B cell (primary cell): ENCODE measurements at regions not wholly inside any gene's neighbourhood (a gene's known extent, or its start where the extent isn't known, plus 50 kb on each side); places are given as distances from the start of the nearest gene placed in this dataset.

Experiments used
- ATAC-seq: fragments of 200-7000 bp; cut with Tn5 transposase; one replicate; pipeline ENCODE4 v1.10.0; 2021; ENCODE audit warnings: low read depth, mild to moderate bottlenecking, moderate number of reproducible peaks, moderate library complexity
- CTCF ChIA-PET: fragments of 350-600 bp; sonication (Branson Sonifier 250); formaldehyde crosslinking; loops from one replicate; lab custom pipeline; 2021; ENCODE audit warnings: antibody characterized with exemption, inconsistent platforms; lab: Charles Lee
- POLR2A ChIA-PET: fragments of 350-600 bp; sonication (Branson Sonifier 250); formaldehyde crosslinking; loops from one replicate; lab custom pipeline; 2021; ENCODE audit warnings: antibody characterized with exemption; lab: Charles Lee
- DNase-seq: peaks from one replicate; pipeline ENCODE4 v3.0.0; 2013
- H2AFZ ChIP-seq: 2 replicates; pipeline ENCODE4 v1.6.1; 2012; ENCODE audit warnings: mild to moderate bottlenecking, low read depth, low read length; ENCODE audit not compliant: insufficient read depth, poor library complexity, severe bottlenecking
- H3K27ac ChIP-seq, 2 donors: 1 replicate in 1 of 2; 2 replicates in 1 of 2; pipeline ENCODE4 v1.5.1; 2012 to 2013; ENCODE audit warnings: low read length in 2 of 2, mild to moderate bottlenecking in 2 of 2, moderate library complexity in 1 of 2
- H3K27me3 ChIP-seq, 4 experiments: fragments of 200-600 bp in 1 of 4; sonication (generic) in 1 of 4; replicated peaks in 1 of 4; 1 replicate in 2 of 4; 2 replicates in 2 of 4; pipeline versions ENCODE4 v1.6.1 to v1.7.0; 2013 to 2016; ENCODE audit warnings: low read length in 3 of 4, mild to moderate bottlenecking in 2 of 4, mixed read lengths in 1 of 4, moderate library complexity in 1 of 4; ENCODE audit not compliant: insufficient read depth in 4 of 4, control insufficient read depth in 3 of 4; ENCODE audit errors: control extremely low read depth in 1 of 4
- H3K36me3 ChIP-seq, 2 experiments: replicated peaks in 1 of 2; 1 replicate in 1 of 2; 2 replicates in 1 of 2; pipeline versions ENCODE4 v1.6.1 to v1.7.1; 2013; ENCODE audit warnings: low read length in 1 of 2; ENCODE audit not compliant: insufficient read depth in 2 of 2, control insufficient read depth in 1 of 2; ENCODE audit errors: control extremely low read depth in 1 of 2, extremely low read depth in 1 of 2
- H3K4me1 ChIP-seq, 2 donors: fragments of 200-600 bp in 1 of 2; sonication (generic) in 1 of 2; 1 replicate in 1 of 2; 2 replicates in 1 of 2; pipeline versions ENCODE4 v1.5.1 to v1.6.1; 2013 to 2017; ENCODE audit warnings: low read length in 2 of 2; ENCODE audit not compliant: control insufficient read depth in 2 of 2, insufficient read depth in 2 of 2
- H3K4me2 ChIP-seq: replicated peaks from 2 replicates; pipeline ENCODE3; 2012; ENCODE audit warnings: mild to moderate bottlenecking, low read depth, low read length; ENCODE audit not compliant: poor library complexity, severe bottlenecking
- H3K4me3 ChIP-seq, 5 experiments: fragments of 200-600 bp in 1 of 5; sonication (generic) in 1 of 5; 1 replicate in 3 of 5; 2 replicates in 2 of 5; pipeline versions ENCODE4 v1.5.1 to v1.7.0; 2011 to 2016; ENCODE audit warnings: low read length in 4 of 5, mild to moderate bottlenecking in 4 of 5, low read depth in 2 of 5, control low read depth in 1 of 5, moderate library complexity in 1 of 5; ENCODE audit not compliant: insufficient read depth in 1 of 5; ENCODE audit errors: control extremely low read depth in 1 of 5, extremely low read depth in 1 of 5
- H3K79me2 ChIP-seq: fragments of 200-600 bp; sonication (generic); one replicate; pipeline ENCODE4 v1.6.0; 2016; ENCODE audit warnings: low read length; ENCODE audit not compliant: control insufficient read depth, insufficient read depth
- H3K9ac ChIP-seq: fragments of 200-600 bp; sonication (generic); 2 replicates; pipeline ENCODE4 v1.6.1; 2017; ENCODE audit warnings: mild to moderate bottlenecking, low read length, moderate library complexity
- H3K9me3 ChIP-seq, 3 donors: one replicate each; pipeline versions ENCODE4 v1.6.1 to v1.7.1; 2013; ENCODE audit warnings: low read length in 2 of 3; ENCODE audit not compliant: control insufficient read depth in 2 of 3, insufficient read depth in 1 of 3; ENCODE audit errors: control extremely low read depth in 1 of 3
- H4K20me1 ChIP-seq: 2 replicates; pipeline ENCODE4 v1.6.0; 2012; ENCODE audit warnings: mild to moderate bottlenecking, low read length; ENCODE audit not compliant: insufficient read depth, control insufficient read depth, poor library complexity, severe bottlenecking
- H3K27ac Mint-ChIP-seq: one replicate; pipeline ENCODE4 v1.8.0; 2021; ENCODE audit warnings: mixed read lengths
- H3K27me3 Mint-ChIP-seq: one replicate; pipeline ENCODE4 v1.8.0; 2021; ENCODE audit warnings: mixed read lengths
- H3K4me1 Mint-ChIP-seq: one replicate; pipeline ENCODE4 v1.8.0; 2021; ENCODE audit warnings: mixed read lengths
- H3K4me3 Mint-ChIP-seq: one replicate; pipeline ENCODE4 v1.8.0; 2021; ENCODE audit warnings: mixed read lengths
- H3K9me3 Mint-ChIP-seq: one replicate; pipeline ENCODE4 v1.8.0; 2022; ENCODE audit warnings: mixed read lengths; ENCODE audit not compliant: insufficient read depth
- CTCF ChIP-seq: fragments of 200-600 bp; IDR thresholded peaks from one replicate; pipeline ENCODE4 v1.8.0; 2022; ENCODE audit warnings: antibody characterized with exemption, mild to moderate bottlenecking
- EZH2 ChIP-seq: IDR thresholded peaks from 2 replicates; pipeline ENCODE4 v1.6.1; 2012; ENCODE audit warnings: borderline replicate concordance, low read depth, mild to moderate bottlenecking, moderate library complexity, low read length; ENCODE audit not compliant: insufficient read depth, poor library complexity, severe bottlenecking
- WGBS: methylation state at CpG from one replicate; pipeline ENCODE4 v1.1.5; 2013; ENCODE audit warnings: missing lambda C conversion rate; ENCODE audit not compliant: insufficient coverage; 5-methylcytosine and 5-hydroxymethylcytosine counted together
- intact Hi-C: fragments of 100-400 bp; cut with micrococcal nuclease; formaldehyde crosslinking; loops from one replicate; pipeline ENCODE4 v1.10.0; 2022

- intact Hi-C loops, result no loop called here
- Histone ChIP-seq H3K4me2 (no peak overlapping the region), H3K9me3 (no peaks in the 10 kb centered on the region), H2AFZ (no peak overlapping the region), H3K4me1 (no peaks in the 10 kb centered on the region), H3K79me2 (no peaks in the 10 kb centered on the region), H3K27ac (no peak overlapping the region), H3K36me3 (no peaks in the 10 kb centered on the region), H3K27me3 (no peaks in the 10 kb centered on the region), H3K4me3 (no peak overlapping the region), H4K20me1 (no peaks in the 10 kb centered on the region), H3K9ac (no peak overlapping the region)
- TF ChIP-seq EZH2, result no peak
- TF ChIP-seq CTCF, result no peak
- H3K4me1 Mint-ChIP-seq, result peaks cover 3% of the 10 kb centered on the region
- 20% methylated on average over 1 of the region's 3 CpGs for WGBS
- no peak overlapping the region for H3K27ac Mint-ChIP-seq
- H3K4me3 Mint-ChIP-seq, result no peak overlapping the region
- ChIA-PET CTCF (no interaction called here), POLR2A (no interaction called here)
- H3K27me3 Mint-ChIP-seq, result no peaks in the 10 kb centered on the region
- DNase-seq (no peak), ATAC-seq (no peak)
- no peaks in the 10 kb centered on the region for H3K9me3 Mint-ChIP-seq
Measured at GRCh38 chr4:138401334-138401733, 159.2 kb upstream of the SLC7A11 start.

GRCh38 chr4:138400543-138400942 lies 158.4 kb upstream of the SLC7A11 start:
- no peak overlapping the region for H2AFZ ChIP-seq
- no peaks in the 10 kb centered on the region for H3K4me1 ChIP-seq
- H3K27me3 ChIP-seq, result no peaks in the 10 kb centered on the region
- H3K9me3 ChIP-seq, result no peaks in the 10 kb centered on the region
- no peak overlapping the region for H3K4me3 ChIP-seq
- no peaks in the 10 kb centered on the region for H3K79me2 ChIP-seq
- ATAC-seq, result no peak
- TF ChIP-seq EZH2 (no peak), CTCF (no peak)
- Mint-ChIP-seq H3K27ac (no peak overlapping the region), H3K9me3 (no peaks in the 10 kb centered on the region), H3K4me3 (no peak overlapping the region), H3K27me3 (no peaks in the 10 kb centered on the region), H3K4me1 (no peaks in the 10 kb centered on the region)
- H3K4me2 ChIP-seq, result no peak overlapping the region
- no peak overlapping the region for H3K27ac ChIP-seq
- CTCF ChIA-PET, result no interaction called here
- no peak for DNase-seq
- intact Hi-C loops, result no loop called here
- no peaks in the 10 kb centered on the region for H3K36me3 ChIP-seq
- 54% methylated on average over 2 of the region's 4 CpGs for WGBS
- no peaks in the 10 kb centered on the region for H4K20me1 ChIP-seq
- POLR2A ChIA-PET, result no interaction called here
- H3K9ac ChIP-seq, result no peak overlapping the region
